Transverse colon (tissue), 4 donors: ENCODE measurements at regions not wholly inside any gene's neighbourhood (a gene's known extent, or its start where the extent isn't known, plus 50 kb on each side); places are given as distances from the start of the nearest gene placed in this dataset.

Experiments used
- DNase-seq: peaks from one replicate; pipeline ENCODE4 v3.0.0-alpha.2; 2019
- H3K27ac ChIP-seq, 4 donors: fragments of 200-600 bp; sonication (generic); 2 replicates each; pipeline ENCODE4 v1.5.1; 2016 to 2018; ENCODE audit warnings: inconsistent platforms in 4 of 4
- H3K27me3 ChIP-seq: fragments of 200-600 bp; sonication (generic); 2 replicates; pipeline ENCODE4 v1.5.1; 2017; ENCODE audit warnings: inconsistent platforms
- H3K36me3 ChIP-seq, 4 donors: fragments of 200-600 bp; sonication (generic); 2 replicates each; pipeline ENCODE4 v1.5.1; 2017 to 2019; ENCODE audit warnings: inconsistent platforms in 4 of 4
- H3K4me1 ChIP-seq, 4 donors: fragments of 200-600 bp; sonication (generic); 2 replicates each; pipeline ENCODE4 v1.5.1; 2017 to 2020; ENCODE audit warnings: inconsistent platforms in 4 of 4
- H3K4me3 ChIP-seq, 4 donors: fragments of 200-600 bp; sonication (generic); 1 replicate in 1 of 4; 2 replicates in 3 of 4; pipeline versions ENCODE4 v1.5.1 to v1.6.1; 2017 to 2019; ENCODE audit warnings: inconsistent platforms in 4 of 4
- H3K9me3 ChIP-seq, 2 donors: fragments of 200-600 bp; sonication (generic); 2 replicates each; pipeline ENCODE4 v1.5.1; 2017 to 2019; ENCODE audit warnings: inconsistent platforms in 2 of 2
- CTCF ChIP-seq, 5 experiments: fragments of 200-600 bp in 3 of 5; fragments of 450-650 bp in 2 of 5; sonication (generic) in 3 of 5; IDR thresholded peaks; 1 replicate in 2 of 5; 2 replicates in 3 of 5; pipeline ENCODE4 v1.5.1; 2016 to 2017; ENCODE audit warnings: antibody characterized with exemption in 5 of 5, inconsistent platforms in 3 of 5, mild to moderate bottlenecking in 2 of 5, moderate library complexity in 1 of 5
- EP300 ChIP-seq: sonication (generic); formaldehyde crosslinking; IDR thresholded peaks from one replicate; pipeline ENCODE4 v1.6.1; 2017; ENCODE audit warnings: antibody characterized with exemption, low read depth
- POLR2A ChIP-seq: fragments of 450-650 bp; IDR thresholded peaks from one replicate; pipeline ENCODE4 v1.6.1; 2016; ENCODE audit warnings: antibody characterized with exemption, mild to moderate bottlenecking, moderate library complexity
- POLR2AphosphoS5 ChIP-seq, 3 donors: sonication (generic); formaldehyde crosslinking; IDR thresholded peaks; one replicate each; pipeline ENCODE4 v1.6.1; 2016; ENCODE audit warnings: antibody characterized with exemption in 3 of 3
- WGBS, 2 donors: methylation state at CpG; one replicate each; pipeline ENCODE4 v1.1.5; 2018; ENCODE audit warnings: low coverage in 1 of 2; 5-methylcytosine and 5-hydroxymethylcytosine counted together
- in situ Hi-C, 4 donors: fragments of 200-750 bp; cut with MboI; loops; one replicate each; pipeline versions ENCODE4 v1.15.0 to v1.15.1; 2017; ENCODE audit warnings: low sequenced_read_pairs in 3 of 4, low pct_ligation_motif_present in 1 of 4, low pct_unique_long_range_greater_than_20kb in 1 of 4
- intact Hi-C: fragments of 100-400 bp; cut with DNase I; formaldehyde crosslinking; loops from one replicate; pipeline ENCODE4 v1.15.1; 2023; ENCODE audit warnings: low total_unique reads

- DNase-seq = no peak
- no peaks in the 10 kb centered on the region for H3K9me3 ChIP-seq
- H3K27ac ChIP-seq = no peak overlapping the region
- peaks cover 0 to 20% (median 4%) of the 10 kb centered on the region in 4 donors for H3K4me1 ChIP-seq
- intact Hi-C loops = no loop called here
- in situ Hi-C loops = no loop called here
- H3K27me3 ChIP-seq = no peaks in the 10 kb centered on the region
- no peaks in the 10 kb centered on the region for H3K36me3 ChIP-seq
- H3K4me3 ChIP-seq = no peak overlapping the region
- WGBS, 2 donors = 68% methylated on average over 2 of the region's 2 CpGs; no CpG with 5 or more reads in 1 of the 2 donors
- TF ChIP-seq POLR2AphosphoS5 (IDR thresholded peaks at IDR 0.05) (no peak), EP300 (no peak), CTCF (IDR thresholded peaks at IDR 0.05) (no peak), POLR2A (no peak)
These were observed 302.0 kb downstream of the TFEC start for GRCh38 chr7:115728518-115728917.

DNA sequence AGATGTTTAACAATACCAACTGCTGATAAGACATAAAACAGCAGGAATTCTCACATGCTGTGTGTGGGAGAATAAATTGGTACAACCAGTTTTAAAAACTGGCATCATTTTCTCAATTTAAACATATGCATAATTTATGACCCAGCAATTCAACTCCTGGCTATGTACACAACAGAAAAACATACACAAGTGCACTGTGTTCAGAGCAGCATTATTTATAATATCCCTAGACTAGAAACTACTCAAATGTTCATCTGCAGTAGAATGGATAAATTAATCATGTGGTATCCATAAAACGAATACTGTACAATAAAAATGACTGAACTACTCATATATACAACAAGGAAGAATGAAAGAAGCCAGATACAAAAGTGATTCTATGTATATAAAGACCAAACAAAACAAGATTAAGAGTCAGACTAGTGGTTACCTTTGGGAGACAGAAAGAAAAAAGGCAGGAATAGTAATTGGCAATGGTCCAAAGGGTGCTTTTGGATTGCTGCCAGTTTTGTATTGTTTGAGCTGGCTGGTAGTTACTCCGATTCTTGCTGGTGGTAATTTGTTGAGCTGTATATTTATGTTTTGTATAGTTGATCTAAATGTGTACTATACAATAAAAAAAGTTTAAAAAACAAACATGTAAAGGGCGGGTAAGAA is 306.0 kb downstream of the TFEC start:
- H3K27me3 ChIP-seq = no peaks in the 10 kb centered on the region
- TF ChIP-seq CTCF (IDR thresholded peaks at IDR 0.05) (no peak), POLR2AphosphoS5 (IDR thresholded peaks at IDR 0.05) (no peak), POLR2A (no peak), EP300 (no peak)
- in situ Hi-C loops (loop anchor here in 1 of 4 donors (25.0 kb wide), 1 partner anchor 862 kb away; no protein-coding TSS in a partner anchor), intact Hi-C loops (no loop called here)
- no peak overlapping the region for H3K4me3 ChIP-seq
- H3K4me1 ChIP-seq = peaks cover 0 to 29% (median 4%) of the 10 kb centered on the region in 4 donors
- no peaks in the 10 kb centered on the region for H3K9me3 ChIP-seq
- peak; percentile 15 for DNase-seq
- 20 to 30% methylated on average over 3 of the region's 3 CpGs for WGBS, 2 donors
- no peaks in the 10 kb centered on the region for H3K36me3 ChIP-seq
- no peak overlapping the region for H3K27ac ChIP-seq

- in situ Hi-C loops (loop anchor here in 1 of 4 donors (25.0 kb wide), 1 partner anchor 860 kb away; no protein-coding TSS in a partner anchor), intact Hi-C loops (no loop called here)
- H3K4me1 ChIP-seq = peaks cover 0 to 29% (median 4%) of the 10 kb centered on the region in 4 donors
- DNase-seq = no peak
- no peaks in the 10 kb centered on the region for H3K36me3 ChIP-seq
- no peaks in the 10 kb centered on the region for H3K9me3 ChIP-seq
- TF ChIP-seq EP300 (no peak), POLR2AphosphoS5 (IDR thresholded peaks at IDR 0.05) (no peak), POLR2A (no peak), CTCF (IDR thresholded peaks at IDR 0.05) (no peak)
- no peak overlapping the region for H3K27ac ChIP-seq
- H3K27me3 ChIP-seq = no peaks in the 10 kb centered on the region
- 71 to 75% methylated on average over 4 of the region's 4 CpGs for WGBS, 2 donors
- H3K4me3 ChIP-seq = no peak overlapping the region
These were observed 308.1 kb downstream of the TFEC start for GRCh38 chr7:115722302-115722977.

GRCh38 chr7:115721293-115722217 is 309.0 kb downstream of the TFEC start:
- in situ Hi-C loops = loop anchor here in 1 of 4 donors (25.0 kb wide), 1 partner anchor 859 kb away; no protein-coding TSS in a partner anchor
- Histone ChIP-seq H3K36me3 (no peaks in the 10 kb centered on the region), H3K4me1 (peaks cover 0 to 29% (median 4%) of the 10 kb centered on the region in 4 donors), H3K27ac (no peak overlapping the region), H3K9me3 (no peaks in the 10 kb centered on the region), H3K4me3 (no peak overlapping the region), H3K27me3 (no peaks in the 10 kb centered on the region)
- no peak for DNase-seq
- intact Hi-C loops = no loop called here
- 79 to 89% methylated on average over 5 of the region's 5 CpGs for WGBS, 2 donors
- TF ChIP-seq POLR2A (no peak), CTCF (IDR thresholded peaks at IDR 0.05) (no peak), EP300 (no peak), POLR2AphosphoS5 (IDR thresholded peaks at IDR 0.05) (no peak)
